Left ventricle myocardium inferior (tissue), 1 donor: ENCODE measurements at regions not wholly inside any gene's neighbourhood (a gene's known extent, or its start where the extent isn't known, plus 50 kb on each side); places are given as distances from the start of the nearest gene placed in this dataset.

Experiments used
- DNase-seq: peaks from one replicate; pipeline ENCODE4 v3.0.0-alpha.2; 2020
- H3K27ac ChIP-seq: fragments of 200-600 bp; replicated peaks from 2 replicates; pipeline ENCODE4 v1.8.0; 2021
- H3K27me3 ChIP-seq: fragments of 200-600 bp; 2 replicates; pipeline ENCODE4 v1.8.0; 2021; ENCODE audit warnings: low read depth
- H3K36me3 ChIP-seq: fragments of 200-600 bp; 2 replicates; pipeline ENCODE4 v1.8.0; 2021
- H3K4me1 ChIP-seq: fragments of 200-600 bp; 2 replicates; pipeline ENCODE4 v1.8.0; 2021
- H3K4me3 ChIP-seq: fragments of 200-600 bp; 2 replicates; pipeline ENCODE4 v1.8.0; 2021; ENCODE audit warnings: mild to moderate bottlenecking, moderate library complexity
- H3K9me3 ChIP-seq: fragments of 200-600 bp; replicated peaks from 2 replicates; pipeline ENCODE4 v1.8.0; 2021
- CTCF ChIP-seq: fragments of 200-600 bp; IDR thresholded peaks from 2 replicates; pipeline ENCODE4 v1.8.0; 2021; ENCODE audit warnings: antibody characterized with exemption, mild to moderate bottlenecking, borderline replicate concordance
- intact Hi-C: fragments of 100-400 bp; cut with micrococcal nuclease; formaldehyde crosslinking; loops from one replicate; pipeline ENCODE4 v1.11.0; 2022
- donor health status: DM: no; HTN: yes; CAD: no; lungs with severe emphysema.

- Histone ChIP-seq H3K27ac (no peak overlapping the region), H3K36me3 (no peaks in the 10 kb centered on the region), H3K4me3 (no peak overlapping the region), H3K9me3 (no peaks in the 10 kb centered on the region), H3K27me3 (no peaks in the 10 kb centered on the region), H3K4me1 (no peaks in the 10 kb centered on the region)
- intact Hi-C loops = no loop called here
- DNase-seq = no peak
- no peak for TF ChIP-seq CTCF
These were observed 149.2 kb downstream of the PHLDA1 start for GRCh38 chr12:75882421-75882820.

- no peak overlapping the region for H3K4me3 ChIP-seq
- no peaks in the 10 kb centered on the region for H3K36me3 ChIP-seq
- no peaks in the 10 kb centered on the region for H3K9me3 ChIP-seq
- H3K27me3 ChIP-seq = no peaks in the 10 kb centered on the region
- H3K4me1 ChIP-seq = no peaks in the 10 kb centered on the region
- no peak for DNase-seq
- intact Hi-C loops = no loop called here
- no peak for TF ChIP-seq CTCF
- H3K27ac ChIP-seq = no peak overlapping the region
These were observed 149.7 kb downstream of the PHLDA1 start for GRCh38 chr12:75881920-75882319.

GRCh38 chr12:75877763-75878621, 153.6 kb downstream of the PHLDA1 start:
- Histone ChIP-seq H3K9me3 (no peaks in the 10 kb centered on the region), H3K27ac (no peak overlapping the region), H3K4me1 (no peaks in the 10 kb centered on the region), H3K4me3 (no peak overlapping the region), H3K36me3 (no peaks in the 10 kb centered on the region), H3K27me3 (no peaks in the 10 kb centered on the region)
- no peak for TF ChIP-seq CTCF
- intact Hi-C loops = no loop called here
- no peak for DNase-seq

GRCh38 chr12:75876832-75877762, 154.5 kb downstream of the PHLDA1 start:
- Histone ChIP-seq H3K27ac (no peak overlapping the region), H3K36me3 (no peaks in the 10 kb centered on the region), H3K27me3 (no peaks in the 10 kb centered on the region), H3K4me3 (no peak overlapping the region), H3K9me3 (no peaks in the 10 kb centered on the region), H3K4me1 (no peaks in the 10 kb centered on the region)
- TF ChIP-seq CTCF = no peak
- intact Hi-C loops = no loop called here
- DNase-seq = no peak

- no peak for TF ChIP-seq CTCF
- Histone ChIP-seq H3K9me3 (no peaks in the 10 kb centered on the region), H3K27me3 (no peaks in the 10 kb centered on the region), H3K4me3 (no peak overlapping the region), H3K4me1 (no peaks in the 10 kb centered on the region), H3K27ac (no peak overlapping the region), H3K36me3 (no peaks in the 10 kb centered on the region)
- no peak for DNase-seq
- intact Hi-C loops = no loop called here
These were observed 157.1 kb downstream of the PHLDA1 start for GRCh38 chr12:75874441-75874840.
